GM19328 (cell line): ENCODE measurements at regions not wholly inside any gene's neighbourhood (a gene's known extent, or its start where the extent isn't known, plus 50 kb on each side); places are given as distances from the start of the nearest gene placed in this dataset.
"Not testable (repeated sequence)": the region's sequence is repeated elsewhere in the genome, so short reads cannot be mapped to it uniquely, and the experiment has no call there.

ENCODE experiments used
- ATAC-seq: cut with Tn5 transposase; IDR thresholded peaks from one replicate; pipeline ENCODE4 v1.9.1; 2021; ENCODE audit warnings: mild to moderate bottlenecking, moderate library complexity; ENCODE audit not compliant: unreplicated experiment

GRCh38 chr7:68707958-68708357 is 890.3 kb upstream of the AUTS2 start:
- no peak for ATAC-seq

GRCh38 chr7:68712956-68713495 is 885.2 kb upstream of the AUTS2 start:
- no peak for ATAC-seq

- ATAC-seq: not testable (repeated sequence)
Measured at GRCh38 chr7:68714135-68714534, 884.1 kb upstream of the AUTS2 start.

- ATAC-seq: no peak
Measured at GRCh38 chr7:68715907-68716306, 882.4 kb upstream of the AUTS2 start.

GRCh38 chr7:68717176-68717575 is 881.1 kb upstream of the AUTS2 start:
- ATAC-seq: no peak

- ATAC-seq: no peak
Measured at GRCh38 chr7:68718097-68718551, 880.2 kb upstream of the AUTS2 start.

- ATAC-seq: no peak
Measured at GRCh38 chr7:68720697-68721096, 877.6 kb upstream of the AUTS2 start.

GRCh38 chr7:68722044-68722443 is 876.2 kb upstream of the AUTS2 start:
- ATAC-seq: no peak

GRCh38 chr7:68724965-68725364 is 873.3 kb upstream of the AUTS2 start:
- no peak for ATAC-seq

- ATAC-seq: no peak
Measured at GRCh38 chr7:68725843-68726785, 872.2 kb upstream of the AUTS2 start.

- not testable (repeated sequence) for ATAC-seq
Measured at GRCh38 chr7:68728720-68729119, 869.6 kb upstream of the AUTS2 start.

GRCh38 chr7:68729371-68729770 is 868.9 kb upstream of the AUTS2 start:
- no peak for ATAC-seq

GRCh38 chr7:68730194-68730593 is 868.1 kb upstream of the AUTS2 start:
- no peak for ATAC-seq

GRCh38 chr7:68730964-68731363 is 867.3 kb upstream of the AUTS2 start:
- no peak for ATAC-seq

- ATAC-seq: no peak
Measured at GRCh38 chr7:68733219-68734153, 864.8 kb upstream of the AUTS2 start.

GRCh38 chr7:68734431-68734830 is 863.8 kb upstream of the AUTS2 start:
- ATAC-seq: no peak

GRCh38 chr7:68739306-68739705 is 859.0 kb upstream of the AUTS2 start:
- no peak for ATAC-seq

- no peak for ATAC-seq
Measured at GRCh38 chr7:68744036-68744435, 854.2 kb upstream of the AUTS2 start.

- ATAC-seq: no peak
Measured at GRCh38 chr7:68748934-68749900, 849.1 kb upstream of the AUTS2 start.
